DND-41 (cell line): ENCODE measurements at regions not wholly inside any gene's neighbourhood (a gene's known extent, or its start where the extent isn't known, plus 50 kb on each side); places are given as distances from the start of the nearest gene placed in this dataset.

Experiments used
- ATAC-seq: fragments of 200-7000 bp; cut with Tn5 transposase; 3 replicates; pipeline ENCODE4 v1.9.1; 2021; ENCODE audit warnings: low read depth; ENCODE audit not compliant: insufficient read depth
- DNase-seq: peaks from one replicate; pipeline ENCODE4 v3.0.0-alpha.2; 2020
- H2AFZ ChIP-seq: 2 replicates; pipeline ENCODE4 v1.6.0; 2012; ENCODE audit warnings: low read depth, low read length
- H3K27ac ChIP-seq: 2 replicates; pipeline ENCODE4 v1.5.1; 2012; ENCODE audit warnings: low read length, inconsistent platforms
- H3K27me3 ChIP-seq: fragments of 200-600 bp; sonication (generic); 2 replicates; pipeline ENCODE4 v1.6.0; 2012; ENCODE audit warnings: low read length, mild to moderate bottlenecking, inconsistent platforms; ENCODE audit not compliant: insufficient read depth, poor library complexity
- H3K36me3 ChIP-seq: 2 replicates; pipeline ENCODE4 v1.5.1; 2012; ENCODE audit warnings: low read length, inconsistent platforms; ENCODE audit not compliant: insufficient read depth
- H3K4me1 ChIP-seq: 2 replicates; pipeline ENCODE4 v1.5.1; 2012; ENCODE audit warnings: mild to moderate bottlenecking, low read length; ENCODE audit not compliant: insufficient read depth
- H3K4me2 ChIP-seq: 2 replicates; pipeline ENCODE4 v1.6.0; 2012; ENCODE audit warnings: mild to moderate bottlenecking, moderate library complexity, low read length, inconsistent platforms; ENCODE audit not compliant: insufficient read depth
- H3K4me3 ChIP-seq, 2 experiments: fragments of 200-600 bp in 1 of 2; shearing (Covaris generic) in 1 of 2; 2 replicates each; pipeline ENCODE4 v1.5.1; 2012 to 2016; ENCODE audit warnings: inconsistent platforms in 2 of 2, low read length in 2 of 2, mild to moderate bottlenecking in 2 of 2, low read depth in 1 of 2, moderate library complexity in 1 of 2
- H3K79me2 ChIP-seq: 2 replicates; pipeline ENCODE4 v1.6.0; 2012; ENCODE audit warnings: low read length, inconsistent platforms; ENCODE audit not compliant: insufficient read depth
- H3K9ac ChIP-seq: 2 replicates; pipeline ENCODE4 v1.6.0; 2012; ENCODE audit warnings: low read depth, mild to moderate bottlenecking, inconsistent platforms, low read length, moderate library complexity
- H3K9me3 ChIP-seq: 2 replicates; pipeline ENCODE4 v1.5.1; 2012; ENCODE audit warnings: low read length, moderate library complexity, mild to moderate bottlenecking, inconsistent platforms; ENCODE audit not compliant: insufficient read depth, severe bottlenecking
- H4K20me1 ChIP-seq: 2 replicates; pipeline ENCODE4 v1.6.0; 2012; ENCODE audit warnings: low read length; ENCODE audit not compliant: insufficient read depth
- EZH2 ChIP-seq: IDR thresholded peaks from 3 replicates; pipeline ENCODE4 v1.6.1; 2012; ENCODE audit warnings: borderline replicate concordance, low read depth, mild to moderate bottlenecking, moderate library complexity, low read length, inconsistent platforms; ENCODE audit not compliant: severe bottlenecking
- TF ChIP-seq, protein P1 (sequence below): IDR thresholded peaks from 2 replicates; pipeline ENCODE4 v1.5.1; 2012; ENCODE audit warnings: borderline replicate concordance, low read length, moderate library complexity, mild to moderate bottlenecking; ENCODE audit not compliant: poor library complexity, severe bottlenecking; ENCODE audit errors: extremely low read depth

DNA sequence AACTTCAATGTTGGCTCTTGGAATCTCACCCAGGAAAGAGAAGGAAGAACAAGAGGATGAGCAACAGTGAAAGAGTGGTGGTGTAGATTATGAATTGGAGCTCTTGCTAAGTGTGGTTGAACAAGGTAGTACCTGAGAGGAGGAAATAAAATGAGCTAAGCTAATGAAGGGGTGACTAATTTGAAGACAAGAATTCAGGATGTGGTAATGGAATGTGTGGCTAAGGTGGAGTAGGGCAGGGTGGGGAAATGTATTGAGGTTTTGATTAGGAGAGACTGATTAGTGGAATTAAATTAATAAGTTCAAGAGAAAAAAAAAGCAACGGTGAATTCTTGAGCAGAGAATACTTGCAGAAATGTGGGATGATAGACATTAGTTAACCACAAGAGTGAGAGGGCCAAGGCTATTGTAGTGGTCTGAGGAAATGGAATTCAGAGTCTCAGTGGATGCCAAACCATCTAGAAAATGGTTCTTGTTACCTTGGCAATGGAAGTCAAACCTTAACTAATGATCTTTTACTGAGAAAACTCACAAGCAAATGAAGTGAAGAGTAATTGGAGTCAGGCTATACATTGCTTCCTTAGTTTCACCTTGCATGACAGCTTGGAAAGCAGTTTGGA lies 648.3 kb upstream of the ZNF608 start:
- H3K27me3 ChIP-seq: no peaks in the 10 kb centered on the region
- TF ChIP-seq, protein P1, sequence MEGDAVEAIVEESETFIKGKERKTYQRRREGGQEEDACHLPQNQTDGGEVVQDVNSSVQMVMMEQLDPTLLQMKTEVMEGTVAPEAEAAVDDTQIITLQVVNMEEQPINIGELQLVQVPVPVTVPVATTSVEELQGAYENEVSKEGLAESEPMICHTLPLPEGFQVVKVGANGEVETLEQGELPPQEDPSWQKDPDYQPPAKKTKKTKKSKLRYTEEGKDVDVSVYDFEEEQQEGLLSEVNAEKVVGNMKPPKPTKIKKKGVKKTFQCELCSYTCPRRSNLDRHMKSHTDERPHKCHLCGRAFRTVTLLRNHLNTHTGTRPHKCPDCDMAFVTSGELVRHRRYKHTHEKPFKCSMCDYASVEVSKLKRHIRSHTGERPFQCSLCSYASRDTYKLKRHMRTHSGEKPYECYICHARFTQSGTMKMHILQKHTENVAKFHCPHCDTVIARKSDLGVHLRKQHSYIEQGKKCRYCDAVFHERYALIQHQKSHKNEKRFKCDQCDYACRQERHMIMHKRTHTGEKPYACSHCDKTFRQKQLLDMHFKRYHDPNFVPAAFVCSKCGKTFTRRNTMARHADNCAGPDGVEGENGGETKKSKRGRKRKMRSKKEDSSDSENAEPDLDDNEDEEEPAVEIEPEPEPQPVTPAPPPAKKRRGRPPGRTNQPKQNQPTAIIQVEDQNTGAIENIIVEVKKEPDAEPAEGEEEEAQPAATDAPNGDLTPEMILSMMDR: no peak
- no peak for TF ChIP-seq EZH2
- no peaks in the 10 kb centered on the region for H3K79me2 ChIP-seq
- H3K27ac ChIP-seq: no peak overlapping the region
- H3K9me3 ChIP-seq: no peaks in the 10 kb centered on the region
- no peak overlapping the region for H3K4me2 ChIP-seq
- no peaks in the 10 kb centered on the region for H3K36me3 ChIP-seq
- no peak overlapping the region for H3K4me3 ChIP-seq
- DNase-seq (no peak), ATAC-seq (no peak)
- no peak overlapping the region for H3K9ac ChIP-seq
- H3K4me1 ChIP-seq: no peaks in the 10 kb centered on the region
- no peaks in the 10 kb centered on the region for H4K20me1 ChIP-seq
- no peak overlapping the region for H2AFZ ChIP-seq

DNA sequence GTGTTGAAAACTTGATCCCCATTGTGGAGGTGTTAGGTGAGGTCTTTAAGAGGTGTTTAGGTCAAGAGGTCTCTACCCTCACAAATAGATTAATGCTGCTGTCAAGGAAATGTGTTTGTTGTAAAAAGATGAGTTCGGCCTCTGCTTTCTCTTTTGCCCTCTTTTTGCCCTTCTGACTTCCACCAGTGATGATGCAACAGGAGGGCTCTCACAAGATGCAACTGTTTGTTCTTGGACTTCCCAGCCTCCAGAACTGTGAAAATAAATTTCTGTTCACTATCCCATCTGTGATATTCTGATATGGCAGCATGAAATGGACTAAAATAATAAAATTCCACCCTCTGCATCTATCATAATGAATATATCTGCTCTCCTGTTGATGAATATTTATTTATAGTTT lies 650.0 kb upstream of the ZNF608 start:
- H3K9me3 ChIP-seq: no peaks in the 10 kb centered on the region
- TF ChIP-seq EZH2: no peak
- TF ChIP-seq, protein P1: no peak
- H3K9ac ChIP-seq: no peak overlapping the region
- H2AFZ ChIP-seq: no peak overlapping the region
- no peaks in the 10 kb centered on the region for H3K79me2 ChIP-seq
- H3K36me3 ChIP-seq: no peaks in the 10 kb centered on the region
- H3K4me3 ChIP-seq: no peak overlapping the region
- no peak overlapping the region for H3K27ac ChIP-seq
- H3K4me2 ChIP-seq: no peak overlapping the region
- DNase-seq: no peak
- no peaks in the 10 kb centered on the region for H3K27me3 ChIP-seq
- ATAC-seq: no peak
- H4K20me1 ChIP-seq: no peaks in the 10 kb centered on the region
- H3K4me1 ChIP-seq: no peaks in the 10 kb centered on the region

DNA sequence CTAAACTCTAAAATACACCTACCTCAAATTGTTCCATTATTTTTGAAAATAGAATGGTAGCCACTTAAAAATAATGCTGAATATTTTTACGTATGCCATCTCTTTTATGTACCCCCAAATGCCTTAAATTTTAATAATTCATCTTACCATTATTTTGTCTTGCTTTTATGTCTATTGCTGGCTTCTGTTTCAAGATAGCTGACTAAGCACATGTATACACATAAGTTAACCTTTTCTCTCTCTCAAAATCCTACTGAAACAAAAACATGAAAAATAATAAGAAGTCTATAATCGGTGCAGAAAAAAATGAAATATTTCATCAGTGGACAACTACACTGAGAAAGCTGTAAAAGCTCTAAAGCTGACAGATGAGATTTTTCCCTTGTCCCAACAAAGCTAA lies 652.0 kb upstream of the ZNF608 start:
- H3K27me3 ChIP-seq: no peaks in the 10 kb centered on the region

More for the DNA sequence above, 652.0 kb upstream of the ZNF608 start:
- ATAC-seq (no peak), DNase-seq (no peak)
- H3K4me2 ChIP-seq: no peak overlapping the region
- no peak overlapping the region for H2AFZ ChIP-seq
- no peaks in the 10 kb centered on the region for H4K20me1 ChIP-seq
- no peak for TF ChIP-seq EZH2
- TF ChIP-seq, protein P1: no peak
- H3K9ac ChIP-seq: no peak overlapping the region
- H3K27ac ChIP-seq: no peak overlapping the region
- H3K9me3 ChIP-seq: no peaks in the 10 kb centered on the region
- no peak overlapping the region for H3K4me3 ChIP-seq
- H3K79me2 ChIP-seq: no peaks in the 10 kb centered on the region
- no peaks in the 10 kb centered on the region for H3K36me3 ChIP-seq
- no peaks in the 10 kb centered on the region for H3K4me1 ChIP-seq
